NCI-H2171 treated with DMSO at 0.1 percent for 48 hours (cell line): ENCODE measurements at regions not wholly inside any gene's neighbourhood (a gene's known extent, or its start where the extent isn't known, plus 50 kb on each side); places are given as distances from the start of the nearest gene placed in this dataset.
A peak's percentile ranks its signal among the peaks of the same experiment; 100 is the strongest.

Experiments used
- DNase-seq: peaks from one replicate; lab custom pipeline; 2025; lab: John Stamatoyannopoulos, UW

DNA sequence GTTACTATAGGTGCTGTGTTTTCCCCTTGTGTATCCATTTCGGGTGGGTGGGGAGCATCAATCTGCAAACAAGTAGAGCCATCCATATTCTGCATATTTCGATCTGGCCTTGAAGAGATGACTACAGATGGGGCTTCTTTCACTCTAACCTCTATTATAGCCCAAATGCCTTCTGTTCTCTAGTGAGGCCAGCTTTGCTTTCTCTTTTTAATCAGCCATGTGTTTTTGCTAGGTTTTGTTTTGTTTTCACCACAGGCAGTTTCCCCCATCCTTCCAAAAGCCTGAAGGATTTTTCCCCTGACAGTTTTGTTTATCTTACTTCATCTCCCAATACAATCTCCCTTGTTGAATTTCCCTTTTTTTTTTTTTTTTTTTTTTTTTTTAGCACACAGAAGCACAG lies 224.1 kb downstream of the BTG1 start:
- DNase-seq = peak; percentile 71

DNA sequence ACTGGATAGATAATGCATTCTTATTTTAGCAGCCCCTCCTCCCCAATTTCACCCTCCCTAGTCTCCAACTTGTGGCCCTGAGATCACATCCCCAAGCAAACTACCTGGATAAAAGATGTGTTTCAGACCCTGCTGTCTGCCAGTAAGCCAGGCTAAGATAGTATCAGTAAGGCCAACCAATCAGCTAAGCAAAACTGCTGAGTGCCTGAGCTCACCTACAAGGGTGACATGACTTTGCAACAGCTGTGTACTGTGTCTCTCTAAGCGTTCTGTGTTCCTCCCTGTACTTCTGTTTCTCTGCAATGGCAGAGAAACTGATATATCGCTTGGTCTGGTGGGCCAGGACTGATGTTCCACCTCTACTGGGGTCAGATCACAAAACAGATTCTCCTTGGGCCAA lies 224.9 kb downstream of the BTG1 start:
- DNase-seq = no peak

DNA sequence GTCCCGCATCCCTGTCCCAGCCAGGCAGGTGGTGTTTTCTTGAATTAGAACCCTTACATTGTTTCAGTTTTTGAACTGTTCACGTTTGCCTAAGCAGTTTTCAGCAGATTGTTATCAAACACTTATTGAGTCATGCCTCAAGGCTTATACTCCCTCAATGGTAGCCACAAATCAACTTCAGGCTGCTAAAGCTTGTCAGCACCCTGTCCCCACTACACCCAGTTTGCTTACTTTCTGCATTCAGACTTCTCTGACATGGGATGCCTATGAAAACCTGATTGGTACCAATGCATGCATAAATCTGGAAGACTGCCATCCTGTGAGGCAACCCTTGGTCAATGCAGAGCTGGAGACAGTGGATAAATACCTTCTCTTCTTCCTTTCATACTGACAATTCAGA lies 225.4 kb downstream of the BTG1 start:
- no peak for DNase-seq

DNA sequence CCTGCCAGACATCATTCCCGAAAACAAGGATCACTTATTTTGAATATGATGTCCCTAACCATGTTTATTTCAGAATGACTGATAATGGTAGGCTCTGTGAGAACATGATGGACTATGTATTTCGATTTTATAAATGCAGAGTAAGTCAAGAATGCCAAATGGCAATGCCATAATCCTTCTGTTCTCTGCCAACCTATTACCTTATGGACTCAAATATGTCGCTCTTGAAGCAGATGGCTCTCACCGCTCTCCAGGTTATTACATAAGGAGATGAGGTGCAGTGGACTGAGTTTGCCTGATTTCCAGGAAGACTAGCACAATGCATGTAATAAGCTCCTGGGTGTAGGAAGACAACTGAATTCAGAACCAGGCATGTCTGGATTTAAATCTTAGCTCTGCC lies 227.2 kb downstream of the BTG1 start:
- DNase-seq = peak; percentile 90

DNA sequence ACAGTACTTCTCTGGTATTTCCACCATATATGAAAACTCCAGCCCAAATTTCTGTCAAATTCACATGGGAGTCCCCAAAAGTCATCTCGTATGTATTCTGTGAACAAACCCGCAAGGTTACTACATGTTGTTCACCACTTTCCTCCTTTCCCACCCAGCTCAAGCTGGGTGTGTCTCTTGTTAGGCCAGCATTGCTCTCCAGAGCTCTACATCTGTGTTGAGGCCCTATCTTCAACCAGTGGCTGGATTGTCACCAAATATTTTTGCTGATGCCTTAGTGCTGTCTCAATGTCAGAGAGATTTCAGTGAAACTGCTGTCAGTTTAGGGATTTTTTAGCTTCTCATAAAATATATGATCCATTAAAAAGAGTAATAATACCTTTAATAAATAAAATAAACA lies 230.9 kb downstream of the BTG1 start:
- no peak for DNase-seq

DNA sequence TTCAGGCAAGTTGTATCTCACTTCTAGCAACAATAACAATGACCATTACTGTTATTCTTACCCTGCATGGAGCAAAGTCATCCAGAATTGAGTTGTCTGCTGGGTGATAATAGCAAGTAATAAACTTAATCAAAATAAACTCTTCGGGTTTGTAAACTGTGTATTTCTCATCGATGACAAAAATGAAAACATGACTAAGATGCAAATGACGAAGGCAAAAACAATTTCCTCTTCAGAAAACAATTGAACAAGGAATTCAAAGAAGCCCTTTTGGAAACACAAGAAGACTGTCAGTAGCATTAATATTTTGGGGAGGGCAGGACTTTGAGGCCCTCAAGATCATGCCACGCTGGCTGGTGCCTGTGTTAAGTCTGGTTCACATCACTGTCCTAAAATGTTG lies 232.0 kb downstream of the BTG1 start:
- no peak for DNase-seq

DNA sequence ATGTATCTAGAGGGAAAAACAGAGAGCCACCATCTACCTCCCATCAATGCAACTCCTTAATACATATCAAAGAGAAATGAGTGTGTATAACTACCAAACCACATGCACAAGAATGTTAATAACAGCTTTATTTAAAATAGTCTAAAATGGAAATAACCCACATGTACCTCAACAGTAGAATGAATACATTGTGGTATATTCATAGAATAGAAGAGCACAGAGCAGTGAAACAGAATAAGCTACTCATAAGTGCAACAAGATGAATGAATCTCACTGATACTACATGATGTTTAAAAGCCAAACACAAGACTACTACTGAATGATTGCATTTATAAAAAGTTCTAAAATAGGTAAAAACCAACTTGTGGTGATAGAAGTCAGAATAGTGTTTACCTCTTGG lies 232.5 kb downstream of the BTG1 start:
- DNase-seq = no peak

DNA sequence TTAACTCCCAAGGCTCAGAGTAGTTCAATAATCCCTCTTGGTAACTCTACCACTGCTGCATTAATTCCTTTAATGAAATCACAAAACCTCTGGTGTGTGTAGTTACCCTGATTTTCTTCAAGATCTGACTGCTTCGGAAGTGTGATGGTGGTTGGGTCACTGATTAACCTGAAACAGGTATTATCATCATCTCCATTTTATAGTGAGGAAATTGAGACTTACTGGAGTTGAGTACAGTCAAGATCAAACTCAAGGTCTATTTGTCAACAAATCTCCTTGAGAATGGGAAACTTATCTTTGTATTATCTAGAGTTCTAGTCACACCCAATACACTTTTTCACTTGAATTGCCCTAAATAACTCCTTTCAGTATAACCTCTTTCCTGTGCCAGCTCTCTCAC lies 233.5 kb downstream of the BTG1 start:
- DNase-seq = no peak

DNA sequence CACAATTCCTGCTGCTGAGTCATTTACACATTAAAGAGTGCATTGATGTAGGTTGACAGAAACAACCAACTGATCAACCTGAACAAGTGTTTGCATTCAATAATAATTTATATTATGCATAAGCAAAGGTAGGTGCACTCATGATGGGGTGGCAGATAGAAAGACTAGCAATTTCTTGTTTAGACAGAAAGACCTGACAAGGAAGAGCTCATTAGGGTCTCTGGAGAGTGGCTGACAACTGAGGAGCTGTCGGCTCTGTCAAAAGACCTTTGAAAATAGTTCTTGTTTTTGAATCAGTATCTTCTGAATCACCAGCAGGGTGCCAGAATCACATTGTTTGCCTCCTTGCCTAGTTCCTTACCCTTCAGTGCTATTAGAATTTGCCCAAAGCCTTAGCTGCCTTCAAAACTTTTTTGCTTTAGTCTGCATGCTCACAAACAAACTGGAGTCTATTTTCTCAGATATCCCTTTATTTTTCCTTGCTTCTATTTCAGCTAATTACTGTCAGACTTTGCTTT lies 234.7 kb downstream of the BTG1 start:
- DNase-seq = no peak

DNA sequence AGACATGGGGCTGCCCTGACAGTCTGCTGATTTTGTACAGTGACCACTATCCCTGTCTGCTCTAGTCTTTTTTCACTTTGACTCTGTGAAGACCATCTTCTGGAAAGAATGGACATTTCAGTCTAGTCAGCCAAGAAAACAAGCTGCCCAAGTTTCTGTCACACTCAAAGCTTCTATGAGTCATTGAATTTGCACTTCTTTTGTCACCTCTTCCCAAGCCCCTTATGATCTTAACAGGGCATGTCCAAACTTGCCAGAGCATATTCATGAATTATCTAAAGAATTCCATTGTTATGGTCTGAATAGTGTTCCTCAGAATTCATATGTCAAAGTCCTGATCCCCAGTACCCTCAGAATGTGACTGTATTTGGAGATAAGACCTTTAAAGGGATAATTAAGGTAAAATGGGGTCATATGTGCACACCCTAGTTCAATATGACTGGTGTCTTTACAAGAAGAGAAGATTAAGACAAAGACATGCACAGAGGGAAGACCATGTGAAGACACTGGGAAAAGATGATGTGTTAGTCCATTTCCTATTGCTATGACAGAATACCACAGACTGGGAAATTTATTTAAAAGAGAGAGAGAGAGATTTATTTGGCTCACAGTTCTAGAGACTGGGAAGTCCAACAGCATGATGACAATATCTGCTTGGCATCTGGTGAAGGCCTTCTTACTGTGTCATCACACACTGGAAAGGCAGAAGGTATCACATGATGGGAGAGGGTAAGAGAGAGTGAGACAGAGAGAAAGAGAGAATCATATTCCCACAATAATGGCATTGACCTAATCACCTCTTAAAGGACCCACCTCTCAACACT lies 242.6 kb downstream of the BTG1 start:
- no peak for DNase-seq

DNA sequence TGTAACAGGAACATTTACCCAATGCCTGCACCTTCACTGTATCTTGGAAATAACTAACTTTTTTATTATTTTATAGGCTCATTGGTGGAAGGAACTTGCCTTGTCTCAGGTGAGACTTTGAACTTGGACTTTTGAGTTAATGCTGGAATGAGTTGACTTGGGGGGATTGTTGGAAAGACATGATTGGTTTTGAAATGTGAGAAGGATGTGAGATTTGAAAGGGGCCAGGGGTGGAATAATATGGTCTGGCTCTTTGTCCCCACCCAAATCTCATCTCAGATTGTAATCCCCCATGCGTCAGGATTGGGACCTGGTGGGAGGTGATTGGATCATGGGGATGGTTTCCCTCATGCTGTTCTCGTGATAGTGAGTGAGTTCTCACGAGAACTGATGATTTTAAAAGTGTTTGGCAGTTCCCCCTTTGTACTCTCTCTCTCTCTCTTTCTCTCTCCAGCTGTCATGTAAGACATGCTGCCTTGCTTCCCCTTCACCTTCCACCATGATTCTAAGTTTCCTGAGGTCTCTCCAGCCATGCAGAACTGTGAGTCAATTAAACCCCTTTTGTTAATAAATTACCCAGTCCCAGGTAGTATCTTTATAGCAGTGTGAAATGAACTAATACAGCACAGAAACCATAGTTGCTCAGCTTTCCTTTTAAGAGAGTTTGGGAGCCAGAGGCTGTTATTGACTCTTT lies 244.1 kb downstream of the BTG1 start:
- no peak for DNase-seq

DNA sequence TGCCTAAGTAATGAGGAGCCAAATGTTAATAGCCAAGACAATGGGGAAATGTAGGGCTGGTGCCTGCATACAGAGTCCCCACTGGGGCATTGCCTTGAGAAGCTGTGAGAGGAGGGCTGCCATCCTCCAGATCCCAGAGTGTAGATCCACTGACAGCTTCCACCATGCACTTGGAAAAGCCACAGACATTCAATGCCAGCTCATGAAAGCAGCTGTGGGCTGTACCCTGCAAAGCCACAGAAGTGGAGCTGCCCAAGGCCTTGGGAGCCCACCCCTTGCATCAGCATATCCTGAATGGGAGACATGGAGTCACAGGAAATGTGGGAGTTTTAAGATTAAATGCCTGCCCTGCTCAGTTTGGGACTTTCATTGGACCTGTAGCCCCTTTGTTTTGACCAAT lies 244.7 kb downstream of the BTG1 start:
- no peak for DNase-seq

DNA sequence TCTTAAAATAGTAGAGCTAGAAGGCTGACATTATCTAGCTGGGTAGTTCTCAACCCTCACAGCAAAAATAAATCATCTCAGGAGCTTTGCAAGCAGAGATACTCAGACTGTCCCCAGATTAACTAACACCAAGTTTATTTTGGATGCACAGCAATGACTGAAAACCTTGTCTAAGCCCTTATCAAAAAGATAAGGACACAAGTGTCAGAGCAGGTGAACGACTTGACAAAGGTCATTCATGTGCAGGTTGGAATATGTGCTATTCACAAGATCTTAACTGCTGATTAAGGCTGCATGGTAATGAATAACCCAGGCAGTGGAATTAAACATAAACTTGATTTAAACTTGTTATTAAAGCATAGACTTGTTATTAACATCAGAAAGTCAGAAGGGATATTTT lies 246.6 kb downstream of the BTG1 start:
- DNase-seq = no peak

DNA sequence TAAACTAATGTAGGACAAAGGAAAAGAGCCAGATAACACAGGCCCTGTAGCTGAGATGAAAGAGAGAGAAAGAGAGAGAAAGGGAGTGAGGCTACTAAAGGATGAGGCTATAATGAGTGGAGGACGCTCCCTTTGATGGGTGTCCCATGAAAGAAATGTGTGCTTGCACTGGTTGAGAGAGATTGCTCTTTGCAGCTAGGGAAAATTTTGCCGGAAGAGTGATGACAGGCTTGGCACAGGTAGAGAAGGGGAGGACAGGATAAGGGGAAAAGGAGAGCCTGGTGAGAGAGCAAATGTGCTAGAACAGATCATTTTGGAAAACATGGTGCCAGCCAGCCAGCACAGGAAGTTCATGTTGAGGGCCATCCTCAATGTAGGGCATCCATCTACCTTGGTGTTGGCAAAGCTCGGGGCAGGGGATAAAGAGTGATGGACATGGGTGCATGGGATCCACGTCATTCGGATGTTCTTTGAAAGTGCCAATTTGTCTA lies 248.6 kb downstream of the BTG1 start:
- DNase-seq = no peak

DNA sequence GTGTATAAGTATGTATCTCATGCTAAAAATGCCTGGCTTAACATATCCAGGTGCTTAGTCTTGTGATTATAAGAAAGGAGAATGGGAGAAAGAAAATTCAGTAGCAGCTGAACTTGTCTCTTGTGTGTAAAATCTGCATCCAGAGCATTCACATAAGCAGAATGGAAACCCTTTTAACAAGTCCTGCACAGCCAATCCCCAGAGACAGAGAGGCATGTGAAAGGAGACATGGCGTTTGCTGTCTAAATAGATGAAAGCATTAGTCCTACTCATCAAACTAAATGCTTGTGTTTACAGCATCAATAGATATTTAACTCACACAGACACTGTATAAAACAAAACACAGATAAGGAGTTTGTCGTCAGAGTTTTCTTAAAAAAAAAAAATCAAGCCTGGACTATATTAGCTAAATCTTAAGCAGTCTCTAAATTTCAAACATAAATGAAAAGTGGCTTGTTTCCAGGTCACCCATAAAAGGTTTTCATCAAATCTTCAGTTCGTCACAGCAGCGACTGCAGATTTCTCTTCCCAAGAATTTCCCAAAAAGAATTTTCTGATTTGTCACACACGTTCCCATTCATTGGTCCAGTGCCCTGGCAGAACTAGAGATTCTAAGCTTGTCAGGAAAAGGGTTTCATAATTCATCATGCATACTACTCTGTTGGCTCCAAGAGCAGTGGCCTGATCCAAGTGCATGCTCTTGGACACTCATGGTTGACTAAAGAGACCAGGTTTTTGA lies 249.2 kb downstream of the BTG1 start:
- no peak for DNase-seq

DNA sequence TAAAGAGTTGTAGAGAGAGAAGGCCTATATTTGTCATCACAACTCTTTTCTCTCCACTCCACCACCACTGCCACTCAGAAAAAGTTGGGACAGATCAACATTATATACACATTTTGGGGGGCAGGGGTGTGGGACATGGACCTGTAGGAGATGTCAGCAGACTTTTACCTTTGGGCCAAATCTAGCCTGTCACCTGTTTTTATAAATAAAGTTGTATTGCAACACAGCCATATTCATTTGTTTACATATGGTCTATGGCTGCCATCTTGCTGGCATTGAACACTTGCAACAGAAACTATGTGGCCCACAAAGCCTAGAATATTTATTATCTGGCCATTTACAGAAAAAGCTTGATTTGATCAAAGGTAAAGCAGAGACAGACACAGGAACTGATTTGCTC lies 250.7 kb downstream of the BTG1 start:
- DNase-seq = no peak

DNA sequence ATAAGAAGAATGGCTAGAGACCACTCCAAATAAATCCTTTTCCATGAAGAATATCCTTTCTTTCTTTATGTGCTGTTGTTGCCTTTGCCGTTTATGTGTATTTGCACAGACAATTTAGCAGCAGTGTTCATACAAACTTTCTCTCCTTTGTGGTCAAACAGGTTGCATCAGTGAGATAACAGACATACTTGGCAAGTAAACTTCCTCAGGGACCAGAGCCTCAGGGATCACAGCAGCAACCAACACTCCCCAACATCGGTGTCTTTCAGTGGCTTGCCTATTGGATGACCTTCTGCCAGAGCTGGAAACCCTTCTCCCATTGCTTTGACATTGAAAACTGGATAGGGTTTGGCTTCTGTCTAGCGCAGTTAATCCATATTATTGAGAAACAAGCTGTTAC lies 252.2 kb downstream of the BTG1 start:
- DNase-seq = no peak

DNA sequence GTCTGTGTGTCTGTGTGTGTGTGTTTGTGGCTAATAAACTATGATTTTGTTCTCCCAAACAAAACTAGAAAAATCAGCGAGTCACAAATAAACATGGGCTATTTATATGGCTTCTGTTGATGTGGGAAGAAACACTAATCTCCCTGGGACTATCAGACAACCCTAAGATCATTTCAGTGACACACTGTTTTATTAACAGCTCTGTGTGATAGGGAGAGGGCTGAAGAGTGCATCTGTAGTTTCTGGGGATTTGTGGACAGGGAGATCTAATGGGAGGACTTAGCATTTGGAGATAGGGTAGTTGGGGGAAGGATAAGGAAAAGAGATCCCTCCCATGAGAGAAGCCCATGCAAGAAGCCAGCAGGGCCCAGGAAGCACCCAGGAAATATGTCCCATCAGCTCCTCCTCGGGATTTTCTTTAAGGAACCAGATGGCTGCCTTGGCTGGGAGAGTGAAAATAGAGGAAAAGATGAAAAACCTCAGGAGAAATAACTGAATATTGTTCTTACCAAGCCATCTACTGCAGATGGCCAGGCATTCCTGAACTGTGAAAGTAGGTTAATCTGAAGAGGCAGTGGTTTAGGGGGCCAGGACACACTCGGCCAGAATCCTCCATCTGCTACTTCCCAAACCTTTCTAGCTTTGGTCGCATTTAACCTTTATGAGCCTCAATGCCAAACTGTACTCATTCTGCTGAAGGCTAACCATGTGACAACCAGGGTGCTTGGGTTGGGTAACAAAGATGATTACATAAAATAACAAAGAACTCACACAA lies 253.4 kb downstream of the BTG1 start:
- peak; percentile 31 for DNase-seq

DNA sequence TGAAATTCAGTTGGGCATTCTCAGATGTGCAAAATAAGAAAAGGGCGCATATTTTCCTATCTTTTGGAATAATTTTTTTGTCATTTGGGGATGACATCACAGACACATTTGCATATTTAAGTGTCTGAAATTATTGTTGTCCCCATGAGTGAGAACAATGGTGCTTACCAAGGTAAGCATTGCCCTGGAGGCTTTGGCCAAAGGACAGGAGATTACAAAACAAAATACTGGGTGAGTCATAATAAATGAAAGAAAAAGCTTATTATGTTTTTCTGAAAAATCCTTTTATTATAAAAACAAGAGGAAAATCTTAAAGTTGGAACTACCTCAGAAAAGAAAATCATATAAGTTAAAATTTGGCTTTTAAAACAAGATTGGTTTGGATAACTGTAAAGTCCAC lies 254.9 kb downstream of the BTG1 start:
- DNase-seq = no peak

DNA sequence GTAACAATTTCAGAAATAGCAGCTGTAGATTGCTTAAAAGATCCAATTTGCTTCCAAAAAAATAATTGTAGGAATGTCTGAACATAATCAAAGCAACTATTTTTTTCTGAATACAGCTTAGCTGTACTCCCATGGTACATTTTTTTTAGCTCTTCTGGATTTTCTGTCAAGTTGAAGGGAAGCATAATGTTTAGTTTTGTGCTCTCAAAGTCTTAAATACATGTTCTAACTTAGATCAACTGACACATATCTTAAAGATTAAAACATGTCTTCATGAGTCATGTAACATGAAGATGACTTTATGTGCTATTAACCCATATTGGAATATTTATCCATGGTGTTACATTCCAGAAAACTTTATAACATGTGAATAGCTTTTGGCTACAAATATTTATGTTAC lies 255.7 kb downstream of the BTG1 start:
- no peak for DNase-seq

DNA sequence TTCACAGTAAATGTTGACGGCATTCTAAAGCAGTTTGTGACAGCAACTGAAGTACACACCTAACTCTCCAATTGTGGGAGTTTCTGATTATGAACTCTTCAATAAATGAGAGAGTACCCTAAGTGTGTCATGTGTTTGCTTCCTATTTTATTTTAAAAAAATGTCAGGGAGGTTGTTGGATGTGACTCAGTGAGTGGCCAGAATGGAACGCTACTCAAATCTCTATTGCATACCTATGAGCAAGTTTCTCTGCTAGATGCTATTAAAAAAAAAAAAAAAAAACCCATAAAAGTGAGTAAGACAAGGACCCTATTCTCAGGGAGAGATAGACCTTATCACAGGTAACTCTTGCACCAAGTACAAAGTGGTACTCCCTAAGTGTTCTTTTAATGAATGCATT lies 256.6 kb downstream of the BTG1 start:
- no peak for DNase-seq

DNA sequence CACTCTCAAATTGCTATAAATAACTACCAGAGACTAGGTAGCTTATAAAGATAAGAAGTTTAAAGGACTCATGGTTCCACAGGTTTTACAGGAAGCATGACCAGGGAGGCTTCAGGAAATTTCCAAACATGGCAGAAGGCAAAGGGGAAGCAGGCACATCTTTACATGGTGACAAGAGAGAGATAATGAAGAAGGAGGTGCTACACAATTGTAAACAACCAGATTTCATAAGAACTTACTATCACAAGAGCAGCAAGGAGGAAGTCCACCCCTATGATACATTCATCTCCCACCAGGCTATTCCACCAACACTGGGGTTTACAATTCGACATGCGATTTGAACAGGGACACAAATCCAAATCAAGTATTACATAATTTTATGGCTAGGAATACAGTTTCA lies 257.7 kb downstream of the BTG1 start:
- no peak for DNase-seq
